HepG2 (cell line): ENCODE measurements at regions not wholly inside any gene's neighbourhood (a gene's known extent, or its start where the extent isn't known, plus 50 kb on each side); places are given as distances from the start of the nearest gene placed in this dataset.
A peak's percentile ranks its signal among the peaks of the same experiment; 100 is the strongest.

Source experiments
- CCDC6 ChIP-seq: sonication (generic); formaldehyde crosslinking; IDR thresholded peaks from 2 replicates; pipeline ENCODE4 v1.8.1; 2022; ENCODE audit warnings: mild to moderate bottlenecking, missing genetic modification reagents, moderate library complexity
- EEA1 ChIP-seq: sonication (generic); formaldehyde crosslinking; IDR thresholded peaks from 2 replicates; pipeline ENCODE4 v1.5.1; 2020; ENCODE audit warnings: mild to moderate bottlenecking, missing genetic modification reagents, borderline replicate concordance
- ERF ChIP-seq: IDR thresholded peaks from 2 replicates; pipeline ENCODE4 v1.6.1; 2018; ENCODE audit warnings: missing biosample characterization, missing genetic modification reagents
- GFI1 ChIP-seq: sonication (generic); formaldehyde crosslinking; IDR thresholded peaks from 2 replicates; pipeline ENCODE4 v1.5.0; 2020; ENCODE audit warnings: missing genetic modification reagents, mild to moderate bottlenecking, borderline replicate concordance
- HOXA3 ChIP-seq: sonication (generic); formaldehyde crosslinking; IDR thresholded peaks from 2 replicates; pipeline ENCODE4 v1.5.0; 2020; ENCODE audit warnings: missing genetic modification reagents
- HOXA5 ChIP-seq: sonication (generic); formaldehyde crosslinking; IDR thresholded peaks from 2 replicates; pipeline ENCODE4 v1.4.0; 2020; ENCODE audit warnings: missing genetic modification reagents
- MBD4 ChIP-seq: IDR thresholded peaks from 2 replicates; pipeline ENCODE4 v1.6.1; 2012; ENCODE audit warnings: low read length, inconsistent platforms, borderline replicate concordance
- ONECUT2 ChIP-seq: sonication (generic); formaldehyde crosslinking; IDR thresholded peaks from 2 replicates; pipeline ENCODE4 v1.4.0; 2020; ENCODE audit warnings: missing genetic modification reagents
- RBFOX2 ChIP-seq: fragments of 200-400 bp; formaldehyde crosslinking; IDR thresholded peaks from 2 replicates; pipeline ENCODE4 v1.6.1; 2017; ENCODE audit warnings: low read depth, mild to moderate bottlenecking, low read length
- RORA ChIP-seq: sonication (generic); formaldehyde crosslinking; IDR thresholded peaks from 2 replicates; pipeline ENCODE4 v1.5.0; 2020; ENCODE audit warnings: mild to moderate bottlenecking, missing genetic modification reagents, moderate library complexity
- SATB2 ChIP-seq: sonication (generic); formaldehyde crosslinking; IDR thresholded peaks from 2 replicates; pipeline ENCODE4 v1.5.0; 2020; ENCODE audit warnings: missing genetic modification reagents
- SMAD3 ChIP-seq: sonication (generic); formaldehyde crosslinking; IDR thresholded peaks from 2 replicates; pipeline ENCODE4 v1.4.0; 2020; ENCODE audit warnings: missing genetic modification reagents
- SP4 ChIP-seq: sonication (generic); formaldehyde crosslinking; IDR thresholded peaks from 2 replicates; pipeline ENCODE4 v1.8.1; 2023; ENCODE audit warnings: mild to moderate bottlenecking, missing genetic modification reagents
- ZBTB3 ChIP-seq: sonication (generic); formaldehyde crosslinking; IDR thresholded peaks from 2 replicates; pipeline ENCODE4 v1.4.0; 2020; ENCODE audit warnings: low read depth, mild to moderate bottlenecking, moderate library complexity, missing genetic modification reagents, borderline replicate concordance
- ZNF124 ChIP-seq: sonication (generic); formaldehyde crosslinking; IDR thresholded peaks from 2 replicates; pipeline ENCODE4 v1.4.0; 2020; ENCODE audit warnings: missing genetic modification reagents
- ZNF225 ChIP-seq: sonication (generic); formaldehyde crosslinking; IDR thresholded peaks from 2 replicates; pipeline ENCODE4 v1.4.0; 2020; ENCODE audit warnings: mild to moderate bottlenecking, missing genetic modification reagents
- ZNF781 ChIP-seq: sonication (generic); formaldehyde crosslinking; IDR thresholded peaks from 2 replicates; pipeline ENCODE4 v1.5.1; 2020; ENCODE audit warnings: borderline replicate concordance, mild to moderate bottlenecking, missing genetic modification reagents; ENCODE audit errors: not compliant biosample characterization
- TF ChIP-seq, protein P1 (sequence below): IDR thresholded peaks from 2 replicates; pipeline ENCODE4 v1.6.1; 2012; ENCODE audit warnings: inconsistent platforms
- TF ChIP-seq, protein P2 (sequence below): IDR thresholded peaks from 2 replicates; pipeline ENCODE4 v1.6.1; 2016
- TF ChIP-seq, protein P3 (sequence below): sonication (generic); formaldehyde crosslinking; IDR thresholded peaks from 2 replicates; pipeline ENCODE4 v1.4.0; 2020; ENCODE audit warnings: missing genetic modification reagents
- TF ChIP-seq, protein P4 (sequence below): sonication (generic); formaldehyde crosslinking; IDR thresholded peaks from 2 replicates; pipeline ENCODE4 v1.5.1; 2020; ENCODE audit warnings: missing genetic modification reagents, mild to moderate bottlenecking, borderline replicate concordance
- TF ChIP-seq, protein P5 (sequence below): sonication (generic); formaldehyde crosslinking; IDR thresholded peaks from 2 replicates; pipeline ENCODE4 v1.8.0; 2023; ENCODE audit warnings: mild to moderate bottlenecking, missing genetic modification reagents
- TF ChIP-seq, protein P6 (sequence below): IDR thresholded peaks from 2 replicates; pipeline ENCODE4 v1.6.1; 2016; ENCODE audit warnings: missing compliant biosample characterization, missing genetic modification reagents, borderline replicate concordance

DNA sequence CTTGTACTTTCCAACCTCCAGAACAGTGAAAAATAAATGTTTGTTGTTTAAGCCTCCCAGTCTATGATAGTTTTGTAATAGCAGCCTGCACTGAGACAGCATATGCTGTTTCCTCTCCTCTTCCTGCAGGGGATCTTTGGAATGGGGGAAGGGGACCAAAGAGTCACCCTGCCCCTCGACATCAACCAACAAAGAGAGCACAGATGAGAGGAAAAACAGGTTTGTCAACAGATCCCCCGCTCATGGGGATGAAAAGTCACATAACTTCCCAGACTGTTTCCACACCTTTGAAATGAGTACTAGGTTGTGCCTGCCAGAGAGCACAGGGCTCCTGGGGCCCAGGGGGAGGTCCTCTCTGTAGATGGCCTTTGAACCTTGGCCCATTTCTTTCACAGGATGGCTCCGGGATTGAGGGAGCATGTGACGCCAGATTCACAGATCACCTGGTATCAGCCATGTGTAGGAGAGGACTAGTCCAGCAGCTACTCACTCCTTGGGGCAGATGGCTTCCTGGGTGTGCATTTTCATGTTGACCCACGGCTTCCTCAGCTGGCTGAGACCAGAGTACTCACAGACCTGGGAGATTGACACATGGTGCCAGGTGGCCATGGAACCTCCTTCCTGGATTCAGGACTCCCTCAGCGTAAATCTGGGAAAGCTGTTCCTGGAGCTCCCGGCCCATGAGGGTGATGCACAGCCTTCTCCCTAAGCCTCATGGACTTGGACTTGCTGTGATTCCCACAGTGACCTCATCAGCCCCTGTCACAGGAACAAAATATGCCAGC, 125.6 kb downstream of the CXCL12 start (continued):
- TF ChIP-seq GFI1 (CRISPR knock-in tag) (peak; percentile 88), HOXA3 (peak; percentile 82), CCDC6 (CRISPR knock-in tag) (peak; percentile 84; the same call in 1 of the 2 replicates), MBD4 (no peak), ONECUT2 (no peak), ZNF124 (CRISPR knock-in tag) (peak; percentile 92; the same call in 1 of the 2 replicates), RORA (peak; percentile 92; the same call in 1 of the 2 replicates), SP4 (CRISPR knock-in tag) (peak; percentile 72), ZBTB3 (CRISPR knock-in tag) (peak; percentile 73; the same call in 1 of the 2 replicates), RBFOX2 (peak; percentile 44; the same call in 1 of the 2 replicates), EEA1 (CRISPR knock-in tag) (no peak; the same call in 1 of the 2 replicates), SATB2 (CRISPR knock-in tag) (peak; percentile 91; the same call in 1 of the 2 replicates), SMAD3 (CRISPR knock-in tag) (peak; percentile 77), ERF (CRISPR knock-in tag) (peak; percentile 97), ZNF781 (CRISPR knock-in tag) (peak; percentile 57), HOXA5 (CRISPR knock-in tag) (peak; percentile 80), ZNF225 (CRISPR knock-in tag) (0 out of 2 replicates have a peak, but pooled peaks have one; percentile 19)
- TF ChIP-seq, protein P1, sequence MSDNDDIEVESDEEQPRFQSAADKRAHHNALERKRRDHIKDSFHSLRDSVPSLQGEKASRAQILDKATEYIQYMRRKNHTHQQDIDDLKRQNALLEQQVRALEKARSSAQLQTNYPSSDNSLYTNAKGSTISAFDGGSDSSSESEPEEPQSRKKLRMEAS: peak; percentile 97
- TF ChIP-seq, protein P2, sequence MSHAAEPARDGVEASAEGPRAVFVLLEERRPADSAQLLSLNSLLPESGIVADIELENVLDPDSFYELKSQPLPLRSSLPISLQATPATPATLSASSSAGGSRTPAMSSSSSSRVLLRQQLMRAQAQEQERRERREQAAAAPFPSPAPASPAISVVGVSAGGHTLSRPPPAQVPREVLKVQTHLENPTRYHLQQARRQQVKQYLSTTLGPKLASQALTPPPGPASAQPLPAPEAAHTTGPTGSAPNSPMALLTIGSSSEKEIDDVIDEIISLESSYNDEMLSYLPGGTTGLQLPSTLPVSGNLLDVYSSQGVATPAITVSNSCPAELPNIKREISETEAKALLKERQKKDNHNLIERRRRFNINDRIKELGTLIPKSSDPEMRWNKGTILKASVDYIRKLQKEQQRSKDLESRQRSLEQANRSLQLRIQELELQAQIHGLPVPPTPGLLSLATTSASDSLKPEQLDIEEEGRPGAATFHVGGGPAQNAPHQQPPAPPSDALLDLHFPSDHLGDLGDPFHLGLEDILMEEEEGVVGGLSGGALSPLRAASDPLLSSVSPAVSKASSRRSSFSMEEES (CRISPR knock-in tag): peak; percentile 99
- TF ChIP-seq, protein P3, sequence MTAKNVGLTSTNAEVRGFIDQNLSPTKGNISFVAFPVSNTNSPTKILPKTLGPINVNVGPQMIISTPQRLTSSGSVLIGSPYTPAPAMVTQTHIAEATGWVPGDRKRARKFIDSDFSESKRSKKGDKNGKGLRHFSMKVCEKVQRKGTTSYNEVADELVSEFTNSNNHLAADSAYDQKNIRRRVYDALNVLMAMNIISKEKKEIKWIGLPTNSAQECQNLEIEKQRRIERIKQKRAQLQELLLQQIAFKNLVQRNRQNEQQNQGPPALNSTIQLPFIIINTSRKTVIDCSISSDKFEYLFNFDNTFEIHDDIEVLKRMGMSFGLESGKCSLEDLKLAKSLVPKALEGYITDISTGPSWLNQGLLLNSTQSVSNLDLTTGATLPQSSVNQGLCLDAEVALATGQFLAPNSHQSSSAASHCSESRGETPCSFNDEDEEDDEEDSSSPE: peak; percentile 78
- TF ChIP-seq, protein P4, sequence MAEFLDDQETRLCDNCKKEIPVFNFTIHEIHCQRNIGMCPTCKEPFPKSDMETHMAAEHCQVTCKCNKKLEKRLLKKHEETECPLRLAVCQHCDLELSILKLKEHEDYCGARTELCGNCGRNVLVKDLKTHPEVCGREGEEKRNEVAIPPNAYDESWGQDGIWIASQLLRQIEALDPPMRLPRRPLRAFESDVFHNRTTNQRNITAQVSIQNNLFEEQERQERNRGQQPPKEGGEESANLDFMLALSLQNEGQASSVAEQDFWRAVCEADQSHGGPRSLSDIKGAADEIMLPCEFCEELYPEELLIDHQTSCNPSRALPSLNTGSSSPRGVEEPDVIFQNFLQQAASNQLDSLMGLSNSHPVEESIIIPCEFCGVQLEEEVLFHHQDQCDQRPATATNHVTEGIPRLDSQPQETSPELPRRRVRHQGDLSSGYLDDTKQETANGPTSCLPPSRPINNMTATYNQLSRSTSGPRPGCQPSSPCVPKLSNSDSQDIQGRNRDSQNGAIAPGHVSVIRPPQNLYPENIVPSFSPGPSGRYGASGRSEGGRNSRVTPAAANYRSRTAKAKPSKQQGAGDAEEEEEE (CRISPR knock-in tag): 0 out of 2 replicates have a peak, but pooled peaks have one; percentile 64
- TF ChIP-seq, protein P5, sequence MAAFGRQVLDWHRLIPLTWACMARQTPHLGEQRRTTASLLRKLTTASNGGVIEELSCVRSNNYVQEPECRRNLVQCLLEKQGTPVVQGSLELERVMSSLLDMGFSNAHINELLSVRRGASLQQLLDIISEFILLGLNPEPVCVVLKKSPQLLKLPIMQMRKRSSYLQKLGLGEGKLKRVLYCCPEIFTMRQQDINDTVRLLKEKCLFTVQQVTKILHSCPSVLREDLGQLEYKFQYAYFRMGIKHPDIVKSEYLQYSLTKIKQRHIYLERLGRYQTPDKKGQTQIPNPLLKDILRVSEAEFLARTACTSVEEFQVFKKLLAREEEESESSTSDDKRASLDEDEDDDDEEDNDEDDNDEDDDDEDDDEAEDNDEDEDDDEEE (CRISPR knock-in tag): no peak
- TF ChIP-seq, protein P6, sequence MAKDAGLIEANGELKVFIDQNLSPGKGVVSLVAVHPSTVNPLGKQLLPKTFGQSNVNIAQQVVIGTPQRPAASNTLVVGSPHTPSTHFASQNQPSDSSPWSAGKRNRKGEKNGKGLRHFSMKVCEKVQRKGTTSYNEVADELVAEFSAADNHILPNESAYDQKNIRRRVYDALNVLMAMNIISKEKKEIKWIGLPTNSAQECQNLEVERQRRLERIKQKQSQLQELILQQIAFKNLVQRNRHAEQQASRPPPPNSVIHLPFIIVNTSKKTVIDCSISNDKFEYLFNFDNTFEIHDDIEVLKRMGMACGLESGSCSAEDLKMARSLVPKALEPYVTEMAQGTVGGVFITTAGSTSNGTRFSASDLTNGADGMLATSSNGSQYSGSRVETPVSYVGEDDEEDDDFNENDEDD (CRISPR knock-in tag): peak; percentile 67
